IMR-90 (cell line): ENCODE measurements at regions not wholly inside any gene's neighbourhood (a gene's known extent, or its start where the extent isn't known, plus 50 kb on each side); places are given as distances from the start of the nearest gene placed in this dataset.

Experiments
- ATAC-seq: fragments of 200-7000 bp; cut with Tn5 transposase; 2 replicates; pipeline ENCODE4 v1.9.1; 2020; ENCODE audit warnings: low read depth, mild to moderate bottlenecking, moderate library complexity
- BruUV-seq: library from RNA; stranded (reverse); fragments of 400-500 nt; replicated peaks from 2 replicates; lab custom pipeline; 2021; lab: Mats Ljungman, UMichigan
- CTCF ChIA-PET: fragments of 300-600 bp; formaldehyde crosslinking; extraction: SDS; loops from one replicate; lab custom pipeline; 2021; ENCODE audit warnings: antibody characterized with exemption; lab: Yijun Ruan, JAX
- POLR2A ChIA-PET: fragments of 300-600 bp; sonication (Branson Sonifier 250); formaldehyde crosslinking; loops from one replicate; lab custom pipeline; 2022; ENCODE audit warnings: antibody characterized with exemption; ENCODE audit not compliant: unreplicated experiment; lab: Charles Lee
- DNase-seq: peaks from one replicate; pipeline ENCODE4 v3.0.0; 2013
- H2AFZ ChIP-seq: replicated peaks from 2 replicates; pipeline ENCODE3; 2013; ENCODE audit warnings: low read length, mild to moderate bottlenecking; ENCODE audit not compliant: poor library complexity
- H2AK5ac ChIP-seq: 2 replicates; pipeline ENCODE4 v1.6.1; 2013; ENCODE audit warnings: low read depth, low read length, inconsistent platforms
- H2AK9ac ChIP-seq: replicated peaks from 2 replicates; pipeline ENCODE3; 2013; ENCODE audit warnings: mild to moderate bottlenecking, low read depth, low read length, moderate library complexity; ENCODE audit not compliant: poor library complexity
- H2BK120ac ChIP-seq: 2 replicates; pipeline ENCODE4 v1.6.1; 2013; ENCODE audit warnings: low read depth, low read length, inconsistent platforms
- H2BK15ac ChIP-seq: 3 replicates; pipeline ENCODE4 v1.6.1; 2013; ENCODE audit warnings: low read depth, low read length, inconsistent platforms
- H2BK20ac ChIP-seq: 2 replicates; pipeline ENCODE4 v1.6.1; 2013; ENCODE audit warnings: low read depth, mild to moderate bottlenecking, inconsistent platforms, low read length, moderate library complexity
- H2BK5ac ChIP-seq: 2 replicates; pipeline ENCODE4 v1.6.1; 2013; ENCODE audit warnings: mild to moderate bottlenecking, low read depth, low read length, inconsistent platforms; ENCODE audit not compliant: poor library complexity, severe bottlenecking
- H3K14ac ChIP-seq: replicated peaks from 2 replicates; pipeline ENCODE4 v1.6.1; 2013; ENCODE audit warnings: low read depth, low read length, inconsistent platforms
- H3K18ac ChIP-seq: 2 replicates; pipeline ENCODE4 v1.6.1; 2013; ENCODE audit warnings: low read depth, low read length, control low read depth
- H3K23ac ChIP-seq: 2 replicates; pipeline ENCODE4 v1.6.1; 2013; ENCODE audit warnings: low read depth, low read length, inconsistent platforms
- H3K27ac ChIP-seq: 2 replicates; pipeline ENCODE4 v1.5.1; 2013; ENCODE audit warnings: mild to moderate bottlenecking, control low read depth, low read length; ENCODE audit not compliant: insufficient read depth
- H3K27me3 ChIP-seq: 2 replicates; pipeline ENCODE4 v1.6.1; 2013; ENCODE audit warnings: low read length; ENCODE audit not compliant: control insufficient read depth, insufficient read depth
- H3K36me3 ChIP-seq: 2 replicates; pipeline ENCODE4 v1.6.1; 2013; ENCODE audit warnings: low read length, mixed read lengths; ENCODE audit not compliant: control insufficient read depth, insufficient read depth
- H3K4ac ChIP-seq: 2 replicates; pipeline ENCODE4 v1.6.1; 2013; ENCODE audit warnings: low read depth, low read length, inconsistent platforms
- H3K4me1 ChIP-seq: 2 replicates; pipeline ENCODE4 v1.6.1; 2013; ENCODE audit warnings: low read length, mixed read lengths; ENCODE audit not compliant: control insufficient read depth, insufficient read depth
- H3K4me2 ChIP-seq: 2 replicates; pipeline ENCODE4 v1.6.1; 2013; ENCODE audit warnings: low read depth, mild to moderate bottlenecking, control low read depth, low read length, moderate library complexity
- H3K4me3 ChIP-seq: 2 replicates; pipeline ENCODE4 v1.5.1; 2013; ENCODE audit warnings: low read depth, mild to moderate bottlenecking, control low read depth, low read length, moderate library complexity; ENCODE audit not compliant: insufficient read depth
- H3K56ac ChIP-seq: 2 replicates; pipeline ENCODE4 v1.6.1; 2013; ENCODE audit warnings: low read length, inconsistent platforms; ENCODE audit not compliant: insufficient read depth; ENCODE audit errors: extremely low read depth
- H3K79me1 ChIP-seq, 2 experiments: 2 replicates each; pipeline ENCODE4 v1.6.1; 2013; ENCODE audit warnings: low read length in 2 of 2, inconsistent platforms in 1 of 2, low read depth in 1 of 2
- H3K9ac ChIP-seq: 2 replicates; pipeline ENCODE4 v1.6.1; 2013; ENCODE audit warnings: low read depth, low read length, control low read depth
- H3K9me1 ChIP-seq: 2 replicates; pipeline ENCODE4 v1.6.1; 2013; ENCODE audit warnings: low read length, inconsistent platforms; ENCODE audit not compliant: insufficient read depth
- H3K9me3 ChIP-seq: 2 replicates; pipeline ENCODE4 v1.6.1; 2013; ENCODE audit warnings: low read length; ENCODE audit not compliant: control insufficient read depth, insufficient read depth
- H4K20me1 ChIP-seq: 2 replicates; pipeline ENCODE4 v1.6.1; 2013; ENCODE audit warnings: low read length, inconsistent platforms; ENCODE audit not compliant: insufficient read depth
- H4K5ac ChIP-seq: 2 replicates; pipeline ENCODE4 v1.6.1; 2013; ENCODE audit warnings: mild to moderate bottlenecking, low read depth, low read length, control low read depth
- H4K8ac ChIP-seq, 2 experiments: 2 replicates each; pipeline ENCODE4 v1.6.1; 2013; ENCODE audit warnings: low read depth in 2 of 2, low read length in 2 of 2, control low read depth in 1 of 2, inconsistent platforms in 1 of 2
- H4K91ac ChIP-seq: 2 replicates; pipeline ENCODE4 v1.6.1; 2013; ENCODE audit warnings: low read depth, low read length, inconsistent platforms; ENCODE audit not compliant: insufficient read depth
- BHLHE40 ChIP-seq: fragments of 150-350 bp; IDR thresholded peaks from 2 replicates; pipeline ENCODE4 v1.6.1; 2016; ENCODE audit warnings: mild to moderate bottlenecking, low read depth, low read length
- CEBPB ChIP-seq: IDR thresholded peaks from 2 replicates; pipeline ENCODE4 v1.6.1; 2012; ENCODE audit warnings: low read depth, low read length, improper control_type of control experiment
- CHD1 ChIP-seq: IDR thresholded peaks from 2 replicates; pipeline ENCODE4 v1.6.1; 2012; ENCODE audit warnings: low read depth, low read length, improper control_type of control experiment
- CTCF ChIP-seq: conservative IDR thresholded peaks from 2 replicates; pipeline ENCODE4 v1.5.1; 2012; ENCODE audit warnings: mild to moderate bottlenecking, low read depth, low read length, improper control_type of control experiment
- ELK1 ChIP-seq: fragments of 150-350 bp; IDR thresholded peaks from 2 replicates; pipeline ENCODE4 v1.6.1; 2016; ENCODE audit warnings: low read depth, mild to moderate bottlenecking, low read length, moderate library complexity, borderline replicate concordance
- FOS ChIP-seq: fragments of 150-350 bp; IDR thresholded peaks from 2 replicates; pipeline ENCODE4 v1.6.1; 2016; ENCODE audit warnings: low read depth, low read length
- MAFK ChIP-seq: IDR thresholded peaks from 2 replicates; pipeline ENCODE4 v1.6.1; 2012; ENCODE audit warnings: low read depth, low read length, improper control_type of control experiment
- MAZ ChIP-seq: IDR thresholded peaks from 2 replicates; pipeline ENCODE4 v1.6.1; 2012; ENCODE audit warnings: low read depth, mild to moderate bottlenecking, low read length, improper control_type of control experiment, moderate library complexity, borderline replicate concordance
- MXI1 ChIP-seq: IDR thresholded peaks from 2 replicates; pipeline ENCODE4 v1.6.1; 2012; ENCODE audit warnings: low read depth, mild to moderate bottlenecking, low read length, moderate library complexity, borderline replicate concordance
- RAD21 ChIP-seq: IDR thresholded peaks from 2 replicates; pipeline ENCODE4 v1.6.1; 2012; ENCODE audit warnings: low read length, improper control_type of control experiment
- RCOR1 ChIP-seq: IDR thresholded peaks from 2 replicates; pipeline ENCODE4 v1.6.1; 2012; ENCODE audit warnings: mild to moderate bottlenecking, low read length, improper control_type of control experiment; ENCODE audit not compliant: insufficient replicate concordance
- RFX5 ChIP-seq: IDR thresholded peaks from 2 replicates; pipeline ENCODE4 v1.8.0; 2012; ENCODE audit warnings: low read depth, mild to moderate bottlenecking, low read length, moderate library complexity
- SMC3 ChIP-seq: fragments of 150-350 bp; IDR thresholded peaks from 2 replicates; pipeline ENCODE4 v1.6.1; 2016; ENCODE audit warnings: low read depth, mild to moderate bottlenecking, antibody characterized with exemption, low read length, moderate library complexity
- USF2 ChIP-seq: fragments of 150-350 bp; IDR thresholded peaks from 2 replicates; pipeline ENCODE4 v1.6.1; 2017; ENCODE audit warnings: mild to moderate bottlenecking, antibody characterized with exemption, low read length, low read depth
- WGBS, 2 experiments: methylation state at CpG; one replicate each; pipeline versions ENCODE4 v1.1.5 to v1.1.7; 2013; ENCODE audit warnings: missing lambda C conversion rate in 2 of 2; ENCODE audit not compliant: insufficient read length in 1 of 2; ENCODE audit errors: extremely low coverage in 2 of 2; 5-methylcytosine and 5-hydroxymethylcytosine counted together
- dilution Hi-C: fragments of 300-500 bp; cut with HindIII; formaldehyde crosslinking; loops from one replicate; pipeline ENCODE4 v1.14.3; 2018; ENCODE audit warnings: low sequenced_read_pairs; ENCODE audit not compliant: unreplicated experiment
- in situ Hi-C: fragments of 300-500 bp; cut with MboI; formaldehyde crosslinking; loops from 3 replicates; pipeline ENCODE4 v1.14.3; 2019; ENCODE audit warnings: low sequenced_read_pairs, inconsistent platforms, mixed read lengths
- intact Hi-C: fragments of 100-400 bp; cut with micrococcal nuclease; formaldehyde crosslinking; loops from 2 replicates; pipeline ENCODE4 v1.10.0; 2022

- H3K79me1 ChIP-seq: no peaks in the 10 kb centered on the region
- no peak overlapping the region for H2BK15ac ChIP-seq
- H3K18ac ChIP-seq: no peak overlapping the region
- H4K91ac ChIP-seq: no peak overlapping the region
- H2BK20ac ChIP-seq: no peak overlapping the region
- in situ Hi-C loops (no loop called here), dilution Hi-C loops (no loop called here), intact Hi-C loops (no loop called here)
- no peak overlapping the region for H3K4ac ChIP-seq
- BruUV-seq: no TSS peak
- H3K4me2 ChIP-seq: no peak overlapping the region
- ChIA-PET CTCF (interaction anchor here (0.6 to 1.5 kb wide), 6 partner anchors 14 to 258 kb away, joined by 3 to 5 read pairs (median 3); no protein-coding TSS in a partner anchor), POLR2A (no interaction called here)
- H2BK5ac ChIP-seq: no peak overlapping the region
- no peak overlapping the region for H3K14ac ChIP-seq
- no peaks in the 10 kb centered on the region; the same call in 1 of the 2 replicates for H3K27me3 ChIP-seq
- no peak overlapping the region for H2AK9ac ChIP-seq
- 0 out of 2 replicates have a peak, but pooled peaks cover 2% of the 10 kb centered on the region for H3K4me1 ChIP-seq
- TF ChIP-seq MAFK (no peak), CEBPB (no peak), MAZ (no peak), MXI1 (no peak), USF2 (no peak), RAD21 (no peak), SMC3 (no peak), CTCF (no peak), ELK1 (no peak), RFX5 (no peak), FOS (no peak), BHLHE40 (no peak), CHD1 (no peak), RCOR1 (no peak)
- H3K23ac ChIP-seq: no peak overlapping the region
- DNase-seq: peak; percentile 4
- H3K4me3 ChIP-seq: no peak overlapping the region
- no peak overlapping the region for H4K5ac ChIP-seq
- no peak overlapping the region for H2AFZ ChIP-seq
- H2AK5ac ChIP-seq: no peak overlapping the region
- no peaks in the 10 kb centered on the region for H3K9me3 ChIP-seq
- no peaks in the 10 kb centered on the region for H3K9me1 ChIP-seq
- no peak overlapping the region for H4K8ac ChIP-seq
- H2BK120ac ChIP-seq: no peak overlapping the region
- no peak overlapping the region for H3K9ac ChIP-seq
- H3K27ac ChIP-seq: no peak overlapping the region
- H3K56ac ChIP-seq: no peak overlapping the region
- H3K36me3 ChIP-seq: no peaks in the 10 kb centered on the region
- H4K20me1 ChIP-seq: no peaks in the 10 kb centered on the region
- ATAC-seq: no peak
- WGBS, 2 experiments: 100% methylated on average over 1 of the region's 1 CpG; no CpG with 5 or more reads in 1 of the 2 experiments
Observed at GRCh38 chr12:29072631-29073030, 76.4 kb upstream of the FAR2 start.
